Neural progenitor cell (in vitro differentiated cells): ENCODE measurements at regions not wholly inside any gene's neighbourhood (a gene's known extent, or its start where the extent isn't known, plus 50 kb on each side); places are given as distances from the start of the nearest gene placed in this dataset.

Experiments
- EZH2 ChIP-seq: fragments of 200-600 bp; sonication (generic); IDR thresholded peaks from 2 replicates; pipeline ENCODE4 v1.6.1; 2017; ENCODE audit warnings: antibody characterized with exemption, mild to moderate bottlenecking, moderate library complexity
- TF ChIP-seq, protein P1 (sequence below): fragments of 200-600 bp; sonication (generic); IDR thresholded peaks from 2 replicates; pipeline ENCODE4 v1.5.1; 2017; ENCODE audit warnings: antibody characterized with exemption, mild to moderate bottlenecking

DNA sequence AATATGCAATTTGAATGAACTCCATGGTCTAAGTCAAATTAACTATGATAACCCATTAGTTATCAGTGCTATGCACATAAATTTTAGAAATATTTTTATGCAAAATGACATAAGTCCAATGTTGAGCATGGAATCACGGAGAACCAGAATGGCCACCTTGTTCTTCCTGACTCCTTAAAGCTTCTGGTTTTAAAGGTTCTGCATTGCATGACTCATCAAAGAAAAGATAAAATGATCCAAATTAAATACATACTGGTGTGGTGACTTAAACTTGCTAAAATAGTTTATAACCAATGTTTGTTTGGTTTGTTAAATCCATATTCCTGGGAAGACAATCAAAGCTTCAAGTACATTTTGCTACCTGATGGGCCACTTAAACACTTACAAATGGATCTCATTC is 1146.9 kb upstream of the NRXN1 start:
- TF ChIP-seq, protein P1, sequence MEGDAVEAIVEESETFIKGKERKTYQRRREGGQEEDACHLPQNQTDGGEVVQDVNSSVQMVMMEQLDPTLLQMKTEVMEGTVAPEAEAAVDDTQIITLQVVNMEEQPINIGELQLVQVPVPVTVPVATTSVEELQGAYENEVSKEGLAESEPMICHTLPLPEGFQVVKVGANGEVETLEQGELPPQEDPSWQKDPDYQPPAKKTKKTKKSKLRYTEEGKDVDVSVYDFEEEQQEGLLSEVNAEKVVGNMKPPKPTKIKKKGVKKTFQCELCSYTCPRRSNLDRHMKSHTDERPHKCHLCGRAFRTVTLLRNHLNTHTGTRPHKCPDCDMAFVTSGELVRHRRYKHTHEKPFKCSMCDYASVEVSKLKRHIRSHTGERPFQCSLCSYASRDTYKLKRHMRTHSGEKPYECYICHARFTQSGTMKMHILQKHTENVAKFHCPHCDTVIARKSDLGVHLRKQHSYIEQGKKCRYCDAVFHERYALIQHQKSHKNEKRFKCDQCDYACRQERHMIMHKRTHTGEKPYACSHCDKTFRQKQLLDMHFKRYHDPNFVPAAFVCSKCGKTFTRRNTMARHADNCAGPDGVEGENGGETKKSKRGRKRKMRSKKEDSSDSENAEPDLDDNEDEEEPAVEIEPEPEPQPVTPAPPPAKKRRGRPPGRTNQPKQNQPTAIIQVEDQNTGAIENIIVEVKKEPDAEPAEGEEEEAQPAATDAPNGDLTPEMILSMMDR, result no peak
- TF ChIP-seq EZH2, result no peak
